ENCODE measurements at regions not wholly inside any gene's neighbourhood (a gene's known extent, or its start where the extent isn't known, plus 50 kb on each side); places are given as distances from the start of the nearest gene placed in this dataset.

DNA sequence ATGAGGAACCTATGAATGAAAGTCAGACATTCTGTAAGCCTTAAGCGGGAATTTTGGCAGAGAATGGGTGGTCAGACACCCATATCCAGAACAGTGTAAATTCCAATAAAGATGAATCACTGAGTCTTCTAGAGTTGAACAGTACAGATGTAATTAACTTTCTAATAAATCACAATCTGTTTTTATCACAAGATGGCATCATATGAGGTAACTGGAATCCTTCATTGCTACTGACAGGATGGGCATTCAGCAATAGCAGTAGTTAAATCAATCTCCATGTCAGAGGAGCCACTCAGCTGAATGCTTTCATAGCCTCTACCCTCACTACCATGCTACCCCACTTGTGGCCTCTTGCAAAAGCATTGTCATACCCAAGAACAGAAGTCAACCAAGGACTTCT lies 690.3 kb downstream of the AMY1C start:
- ChIA-PET CTCF (no interaction called here), POLR2A (no interaction called here)
- Histone ChIP-seq H3K9me3 (ENCODE audit: control extremely low read depth in 1 of 3, control insufficient read depth in 2 of 3, insufficient read depth in 1 of 3, low read length in 2 of 3) (no peaks in the 10 kb centered on the region), H3K4me1 (ENCODE audit: control insufficient read depth in 2 of 2, insufficient read depth in 2 of 2, low read length in 2 of 2) (no peaks in the 10 kb centered on the region), H3K79me2 (ENCODE audit: control insufficient read depth, insufficient read depth, low read length) (no peaks in the 10 kb centered on the region), H3K27ac (ENCODE audit: low read length in 2 of 2) (no peak overlapping the region), H4K20me1 (ENCODE audit: control insufficient read depth, insufficient read depth, low read length, poor library complexity, severe bottlenecking) (no peaks in the 10 kb centered on the region), H3K9ac (ENCODE audit: low read length) (no peak overlapping the region), H3K4me3 (ENCODE audit: control extremely low read depth in 1 of 5, extremely low read depth in 1 of 5, insufficient read depth in 1 of 5, low read depth in 2 of 5, low read length in 4 of 5) (no peak overlapping the region), H3K27me3 (replicated peaks in 1 of 4; ENCODE audit: control extremely low read depth in 1 of 4, control insufficient read depth in 3 of 4, insufficient read depth in 4 of 4, low read length in 3 of 4) (no peaks in the 10 kb centered on the region), H3K36me3 (replicated peaks in 1 of 2; ENCODE audit: control extremely low read depth in 1 of 2, control insufficient read depth in 1 of 2, extremely low read depth in 1 of 2, insufficient read depth in 2 of 2, low read length in 1 of 2) (no peaks in the 10 kb centered on the region), H3K4me2 (replicated peaks; ENCODE audit: low read depth, low read length, poor library complexity, severe bottlenecking) (no peak overlapping the region), H2AFZ (ENCODE audit: insufficient read depth, low read depth, low read length, poor library complexity, severe bottlenecking) (no peak overlapping the region)
- Mint-ChIP-seq H3K27me3 (no peaks in the 10 kb centered on the region), H3K4me1 (no peaks in the 10 kb centered on the region), H3K9me3 (ENCODE audit: insufficient read depth) (peaks cover 2% of the 10 kb centered on the region), H3K27ac (no peak overlapping the region), H3K4me3 (no peak overlapping the region)
- no peak for TF ChIP-seq EZH2 (IDR thresholded peaks at IDR 0.05; ENCODE audit: borderline replicate concordance, insufficient read depth, low read depth, low read length, poor library complexity, severe bottlenecking)
- TF ChIP-seq, protein P1, sequence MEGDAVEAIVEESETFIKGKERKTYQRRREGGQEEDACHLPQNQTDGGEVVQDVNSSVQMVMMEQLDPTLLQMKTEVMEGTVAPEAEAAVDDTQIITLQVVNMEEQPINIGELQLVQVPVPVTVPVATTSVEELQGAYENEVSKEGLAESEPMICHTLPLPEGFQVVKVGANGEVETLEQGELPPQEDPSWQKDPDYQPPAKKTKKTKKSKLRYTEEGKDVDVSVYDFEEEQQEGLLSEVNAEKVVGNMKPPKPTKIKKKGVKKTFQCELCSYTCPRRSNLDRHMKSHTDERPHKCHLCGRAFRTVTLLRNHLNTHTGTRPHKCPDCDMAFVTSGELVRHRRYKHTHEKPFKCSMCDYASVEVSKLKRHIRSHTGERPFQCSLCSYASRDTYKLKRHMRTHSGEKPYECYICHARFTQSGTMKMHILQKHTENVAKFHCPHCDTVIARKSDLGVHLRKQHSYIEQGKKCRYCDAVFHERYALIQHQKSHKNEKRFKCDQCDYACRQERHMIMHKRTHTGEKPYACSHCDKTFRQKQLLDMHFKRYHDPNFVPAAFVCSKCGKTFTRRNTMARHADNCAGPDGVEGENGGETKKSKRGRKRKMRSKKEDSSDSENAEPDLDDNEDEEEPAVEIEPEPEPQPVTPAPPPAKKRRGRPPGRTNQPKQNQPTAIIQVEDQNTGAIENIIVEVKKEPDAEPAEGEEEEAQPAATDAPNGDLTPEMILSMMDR (IDR thresholded peaks at IDR 0.05): no peak
- ATAC-seq (ENCODE audit: low read depth) (no peak), DNase-seq (no peak)
- intact Hi-C loops (cut with micrococcal nuclease): no loop called here
- no CpG with 5 or more reads among the region's 1 CpG for WGBS (ENCODE audit: insufficient coverage)

DNA sequence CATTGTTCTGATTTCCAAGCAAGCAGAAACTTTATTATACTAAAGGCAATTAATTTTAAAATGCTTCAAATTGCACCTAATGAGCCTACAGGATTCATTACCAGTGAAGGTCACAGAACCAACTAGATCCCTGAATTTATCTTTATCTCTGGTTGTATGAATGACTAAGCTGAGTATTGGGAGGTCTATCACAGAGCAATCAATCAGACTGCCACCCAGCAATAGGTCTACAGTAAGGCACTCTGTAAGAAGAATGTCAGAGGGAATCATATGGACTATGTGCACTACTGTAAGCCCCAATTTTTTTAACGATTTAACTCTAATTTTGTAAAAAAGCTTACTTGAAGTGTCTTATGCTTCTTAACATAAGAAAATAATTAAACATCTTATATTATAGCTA lies 707.0 kb downstream of the AMY1C start:
- TF ChIP-seq EZH2 (IDR thresholded peaks at IDR 0.05; ENCODE audit: borderline replicate concordance, insufficient read depth, low read depth, low read length, poor library complexity, severe bottlenecking): no peak
- TF ChIP-seq, protein P1 (IDR thresholded peaks at IDR 0.05): no peak
- intact Hi-C loops (cut with micrococcal nuclease): no loop called here
- no peaks in the 10 kb centered on the region for H4K20me1 ChIP-seq (ENCODE audit: control insufficient read depth, insufficient read depth, low read length, poor library complexity, severe bottlenecking)
- no peaks in the 10 kb centered on the region for H3K27me3 Mint-ChIP-seq
- no peak overlapping the region for H3K4me3 Mint-ChIP-seq
- no peaks in the 10 kb centered on the region for H3K4me1 Mint-ChIP-seq
- no peak overlapping the region for H3K4me3 ChIP-seq (ENCODE audit: control extremely low read depth in 1 of 5, extremely low read depth in 1 of 5, insufficient read depth in 1 of 5, low read depth in 2 of 5, low read length in 4 of 5)
- no peak overlapping the region for H3K27ac Mint-ChIP-seq
- no peaks in the 10 kb centered on the region for H3K27me3 ChIP-seq (replicated peaks in 1 of 4; ENCODE audit: control extremely low read depth in 1 of 4, control insufficient read depth in 3 of 4, insufficient read depth in 4 of 4, low read length in 3 of 4)
- ChIA-PET POLR2A (no interaction called here), CTCF (no interaction called here)
- no peak overlapping the region for H3K27ac ChIP-seq (ENCODE audit: low read length in 2 of 2)
- H3K36me3 ChIP-seq (replicated peaks in 1 of 2; ENCODE audit: control extremely low read depth in 1 of 2, control insufficient read depth in 1 of 2, extremely low read depth in 1 of 2, insufficient read depth in 2 of 2, low read length in 1 of 2): no peaks in the 10 kb centered on the region
- no CpG with 5 or more reads among the region's 1 CpG for WGBS (ENCODE audit: insufficient coverage)
- no peaks in the 10 kb centered on the region for H3K4me1 ChIP-seq (ENCODE audit: control insufficient read depth in 2 of 2, insufficient read depth in 2 of 2, low read length in 2 of 2)
- peaks cover 18% of the 10 kb centered on the region for H3K9me3 Mint-ChIP-seq (ENCODE audit: insufficient read depth)
- ATAC-seq (ENCODE audit: low read depth): no peak
- H3K4me2 ChIP-seq (replicated peaks; ENCODE audit: low read depth, low read length, poor library complexity, severe bottlenecking): no peak overlapping the region
- H3K9me3 ChIP-seq (ENCODE audit: control extremely low read depth in 1 of 3, control insufficient read depth in 2 of 3, insufficient read depth in 1 of 3, low read length in 2 of 3): peaks cover 0 to 14% (median 6%) of the 10 kb centered on the region in 3 donors
- no peak overlapping the region for H2AFZ ChIP-seq (ENCODE audit: insufficient read depth, low read depth, low read length, poor library complexity, severe bottlenecking)
- no peak overlapping the region for H3K9ac ChIP-seq (ENCODE audit: low read length)
- DNase-seq: no peak
- H3K79me2 ChIP-seq (ENCODE audit: control insufficient read depth, insufficient read depth, low read length): no peaks in the 10 kb centered on the region
